SK-N-SH treated with all-trans-retinoic acid at 6 μM for 48 hours (cell line): ENCODE measurements at regions not wholly inside any gene's neighbourhood (a gene's known extent, or its start where the extent isn't known, plus 50 kb on each side); places are given as distances from the start of the nearest gene placed in this dataset.
"Not testable (repeated sequence)": the region's sequence is repeated elsewhere in the genome, so short reads cannot be mapped to it uniquely, and the experiment has no call there.

Experiments used
- ATAC-seq: fragments of 200-7000 bp; cut with Tn5 transposase; 3 replicates; pipeline ENCODE4 v1.9.1; 2020; ENCODE audit warnings: mild to moderate bottlenecking, moderate library complexity
- ARNTL ChIP-seq: fragments of 450-650 bp; formaldehyde crosslinking; IDR thresholded peaks from 2 replicates; pipeline ENCODE4 v1.5.0; 2020; ENCODE audit warnings: low read depth, mild to moderate bottlenecking, moderate library complexity, borderline replicate concordance
- BACH2 ChIP-seq: fragments of 250-450 bp; sonication (Bioruptor Pico); IDR thresholded peaks from 2 replicates; pipeline ENCODE4 v1.9.0; 2021; ENCODE audit warnings: mild to moderate bottlenecking, borderline replicate concordance
- CREB5 ChIP-seq: fragments of 250-450 bp; sonication (Bioruptor Pico); IDR thresholded peaks from 2 replicates; pipeline ENCODE4 v1.5.1; 2020; ENCODE audit warnings: low read depth, mild to moderate bottlenecking, moderate library complexity
- ESRRG ChIP-seq: fragments of 250-450 bp; sonication (Bioruptor Pico); IDR thresholded peaks from 2 replicates; pipeline ENCODE4 v1.6.1; 2021; ENCODE audit warnings: mild to moderate bottlenecking
- GLIS3 ChIP-seq: fragments of 250-450 bp; sonication (Bioruptor Pico); IDR thresholded peaks from 2 replicates; pipeline ENCODE4 v1.5.0; 2020; ENCODE audit warnings: mild to moderate bottlenecking, moderate library complexity
- ISL1 ChIP-seq: fragments of 250-450 bp; sonication (Bioruptor Pico); IDR thresholded peaks from 2 replicates; pipeline ENCODE4 v2.1.2; 2022; ENCODE audit warnings: mild to moderate bottlenecking, moderate library complexity
- OSR1 ChIP-seq: fragments of 250-450 bp; sonication (Bioruptor Pico); IDR thresholded peaks from 2 replicates; pipeline ENCODE4 v1.8.0; 2022; ENCODE audit warnings: moderate library complexity, mild to moderate bottlenecking, inconsistent platforms
- PATZ1 ChIP-seq: fragments of 250-450 bp; sonication (Bioruptor Pico); IDR thresholded peaks from 2 replicates; pipeline ENCODE4 v1.8.0; 2020; ENCODE audit warnings: mild to moderate bottlenecking, moderate library complexity, borderline replicate concordance
- POU6F1 ChIP-seq: fragments of 250-450 bp; sonication (Bioruptor Pico); IDR thresholded peaks from 2 replicates; pipeline ENCODE4 v1.8.0; 2021; ENCODE audit warnings: low read depth, mild to moderate bottlenecking, moderate library complexity, borderline replicate concordance
- PPARA ChIP-seq: fragments of 250-450 bp; sonication (Bioruptor Pico); IDR thresholded peaks from 2 replicates; pipeline ENCODE4 v1.5.0; 2020; ENCODE audit warnings: mild to moderate bottlenecking, borderline replicate concordance
- RARB ChIP-seq: fragments of 250-450 bp; sonication (Bioruptor Pico); IDR thresholded peaks from 2 replicates; pipeline ENCODE4 v1.8.0; 2021; ENCODE audit warnings: mild to moderate bottlenecking, moderate library complexity
- TCF4 ChIP-seq: fragments of 250-450 bp; sonication (Bioruptor Pico); IDR thresholded peaks from 2 replicates; pipeline ENCODE4 v1.8.0; 2021; ENCODE audit warnings: mild to moderate bottlenecking, moderate library complexity, borderline replicate concordance
- TSHZ2 ChIP-seq: fragments of 250-450 bp; sonication (Bioruptor Pico); IDR thresholded peaks from 2 replicates; pipeline ENCODE4 v1.5.0; 2020; ENCODE audit warnings: mild to moderate bottlenecking, moderate library complexity
- ZC3H10 ChIP-seq: fragments of 250-450 bp; sonication (Bioruptor Pico); IDR thresholded peaks from 2 replicates; pipeline ENCODE4 v1.5.1; 2021; ENCODE audit warnings: mild to moderate bottlenecking, moderate library complexity
- ZFP3 ChIP-seq: fragments of 250-450 bp; sonication (Bioruptor Pico); IDR thresholded peaks from 2 replicates; pipeline ENCODE4 v1.5.0; 2020; ENCODE audit warnings: mild to moderate bottlenecking, moderate library complexity
- ZFP30 ChIP-seq: fragments of 450-650 bp; formaldehyde crosslinking; IDR thresholded peaks from 2 replicates; pipeline ENCODE4 v1.5.0; 2022; ENCODE audit warnings: mild to moderate bottlenecking, moderate library complexity
- ZNF565 ChIP-seq: fragments of 450-650 bp; formaldehyde crosslinking; conservative IDR thresholded peaks from 2 replicates; pipeline ENCODE4 v1.5.0; 2020; ENCODE audit warnings: low read depth, mild to moderate bottlenecking, moderate library complexity
- ZNF70 ChIP-seq: fragments of 450-650 bp; formaldehyde crosslinking; IDR thresholded peaks from 2 replicates; pipeline ENCODE4 v1.5.0; 2020; ENCODE audit warnings: mild to moderate bottlenecking, moderate library complexity
- ZNF8 ChIP-seq: fragments of 450-650 bp; formaldehyde crosslinking; IDR thresholded peaks from 2 replicates; pipeline ENCODE4 v1.5.0; 2020; ENCODE audit warnings: mild to moderate bottlenecking, moderate library complexity

- TF ChIP-seq PPARA (CRISPR knock-in tag) (no peak), RARB (CRISPR knock-in tag) (no peak), ZNF8 (CRISPR knock-in tag) (no peak), ZNF565 (no peak), TCF4 (CRISPR knock-in tag) (no peak)
Observed at GRCh38 chr6:8858854-8859331, 423.5 kb upstream of the SLC35B3 start.

GRCh38 chr6:8857160-8857559 lies 421.8 kb upstream of the SLC35B3 start:
- TF ChIP-seq GLIS3 (CRISPR knock-in tag), result no peak
- TF ChIP-seq OSR1 (CRISPR knock-in tag), result no peak
- TF ChIP-seq ZFP3, result no peak
- TF ChIP-seq ZFP30 (CRISPR knock-in tag), result no peak
- ATAC-seq, result no peak

More at GRCh38 chr6:8858854-8859331, 423.5 kb upstream of the SLC35B3 start:
- ATAC-seq, result no peak

- TF ChIP-seq PATZ1 (CRISPR knock-in tag) (no peak), ZFP30 (CRISPR knock-in tag) (no peak), ZNF565 (no peak), POU6F1 (CRISPR knock-in tag) (no peak), ESRRG (CRISPR knock-in tag) (no peak), ZNF8 (CRISPR knock-in tag) (no peak), GLIS3 (CRISPR knock-in tag) (no peak), ZFP3 (no peak), TSHZ2 (CRISPR knock-in tag) (no peak), CREB5 (no peak), ISL1 (no peak), TCF4 (CRISPR knock-in tag) (no peak)
- TF ChIP-seq, all 23 proteins: peak for 0
- no peak for ATAC-seq
Observed at GRCh38 chr6:8855411-8855810, 420.1 kb upstream of the SLC35B3 start.

- ATAC-seq, result no peak
- TF ChIP-seq ARNTL (CRISPR knock-in tag), result no peak
Observed at GRCh38 chr6:8852332-8852731, 417.0 kb upstream of the SLC35B3 start.

GRCh38 chr6:8846680-8847079 lies 411.3 kb upstream of the SLC35B3 start:
- not testable (repeated sequence) for ATAC-seq

- ATAC-seq, result no peak
- TF ChIP-seq ZFP3, result no peak
- TF ChIP-seq ARNTL (CRISPR knock-in tag), result no peak
- no peak for TF ChIP-seq PPARA (CRISPR knock-in tag)
- TF ChIP-seq ZFP30 (CRISPR knock-in tag), result no peak
- no peak for TF ChIP-seq BACH2 (CRISPR knock-in tag)
- TF ChIP-seq ZC3H10 (CRISPR knock-in tag), result no peak
- TF ChIP-seq POU6F1 (CRISPR knock-in tag), result no peak
- no peak for TF ChIP-seq ISL1
- no peak for TF ChIP-seq ZNF565
- TF ChIP-seq TSHZ2 (CRISPR knock-in tag), result no peak
- no peak for TF ChIP-seq ZNF70
Observed at GRCh38 chr6:8845690-8846089, 410.3 kb upstream of the SLC35B3 start.
